GM18505 (cell line): ENCODE measurements at regions not wholly inside any gene's neighbourhood (a gene's known extent, or its start where the extent isn't known, plus 50 kb on each side); places are given as distances from the start of the nearest gene placed in this dataset.

Source experiments
- ATAC-seq: cut with Tn5 transposase; IDR thresholded peaks from one replicate; pipeline ENCODE4 v1.9.1; 2021; ENCODE audit not compliant: unreplicated experiment
- POLR2A ChIP-seq: IDR thresholded peaks from 4 replicates; pipeline ENCODE4 v1.6.1; 2011; ENCODE audit warnings: borderline replicate concordance; ENCODE audit not compliant: insufficient read depth, insufficient read length; ENCODE audit errors: extremely low read depth

- ATAC-seq = no peak
- no peak for TF ChIP-seq POLR2A
Measured at GRCh38 chr4:116913451-116913850, 171.9 kb downstream of the TRAM1L1 start.

- TF ChIP-seq POLR2A = no peak
- ATAC-seq = no peak
Measured at GRCh38 chr4:116906758-116907157, 178.6 kb downstream of the TRAM1L1 start.

GRCh38 chr4:116899561-116899960, 185.8 kb downstream of the TRAM1L1 start:
- TF ChIP-seq POLR2A = no peak
- ATAC-seq = no peak

- no peak for TF ChIP-seq POLR2A
- no peak for ATAC-seq
Measured at GRCh38 chr4:116885579-116885978, 199.8 kb downstream of the TRAM1L1 start.

- TF ChIP-seq POLR2A = no peak
Measured at GRCh38 chr4:116882503-116882902, 202.9 kb downstream of the TRAM1L1 start.

GRCh38 chr4:116881077-116881476, 204.3 kb downstream of the TRAM1L1 start:
- TF ChIP-seq POLR2A = no peak
- ATAC-seq = no peak

More at GRCh38 chr4:116882503-116882902, 202.9 kb downstream of the TRAM1L1 start:
- no peak for ATAC-seq

- no peak for TF ChIP-seq POLR2A
- peak; percentile 65 for ATAC-seq
Measured at GRCh38 chr4:116880625-116881024, 204.8 kb downstream of the TRAM1L1 start.

GRCh38 chr4:116878280-116878679, 207.1 kb downstream of the TRAM1L1 start:
- no peak for ATAC-seq
- no peak for TF ChIP-seq POLR2A

- TF ChIP-seq POLR2A = no peak
- ATAC-seq = no peak
Measured at GRCh38 chr4:116877069-116877468, 208.3 kb downstream of the TRAM1L1 start.

GRCh38 chr4:116872941-116873340, 212.4 kb downstream of the TRAM1L1 start:
- no peak for TF ChIP-seq POLR2A

GRCh38 chr4:116872308-116872707, 213.1 kb downstream of the TRAM1L1 start:
- no peak for ATAC-seq
- no peak for TF ChIP-seq POLR2A

More at GRCh38 chr4:116872941-116873340, 212.4 kb downstream of the TRAM1L1 start:
- no peak for ATAC-seq

- ATAC-seq = no peak
- no peak for TF ChIP-seq POLR2A
Measured at GRCh38 chr4:116870686-116871085, 214.7 kb downstream of the TRAM1L1 start.

- TF ChIP-seq POLR2A = no peak
- no peak for ATAC-seq
Measured at GRCh38 chr4:116866106-116866505, 219.3 kb downstream of the TRAM1L1 start.

- no peak for ATAC-seq
- no peak for TF ChIP-seq POLR2A
Measured at GRCh38 chr4:116862592-116862991, 222.8 kb downstream of the TRAM1L1 start.

- ATAC-seq = no peak
- no peak for TF ChIP-seq POLR2A
Measured at GRCh38 chr4:116860891-116861290, 224.5 kb downstream of the TRAM1L1 start.

GRCh38 chr4:116849620-116850019, 235.8 kb downstream of the TRAM1L1 start:
- no peak for ATAC-seq

GRCh38 chr4:116847616-116848015, 237.8 kb downstream of the TRAM1L1 start:
- no peak for TF ChIP-seq POLR2A
- no peak for ATAC-seq

More at GRCh38 chr4:116849620-116850019, 235.8 kb downstream of the TRAM1L1 start:
- no peak for TF ChIP-seq POLR2A
